ENCODE measurements at regions not wholly inside any gene's neighbourhood (a gene's known extent, or its start where the extent isn't known, plus 50 kb on each side); places are given as distances from the start of the nearest gene placed in this dataset.

- Histone ChIP-seq H3K9me3 (ENCODE audit: insufficient read depth, low read length) (no peaks in the 10 kb centered on the region), H3K36me3 (ENCODE audit: low read length) (no peaks in the 10 kb centered on the region), H3F3A (ENCODE audit: insufficient read depth) (no peaks in the 10 kb centered on the region), H3K9me2 (replicated peaks; ENCODE audit: insufficient read depth, low read length) (no peaks in the 10 kb centered on the region), H3K9ac (ENCODE audit: low read length) (no peak overlapping the region), H3K27me3 (ENCODE audit: low read length) (no peaks in the 10 kb centered on the region), H3K4me2 (ENCODE audit: low read depth, low read length, poor library complexity, severe bottlenecking) (no peak overlapping the region), H3K4me3 (ENCODE audit: insufficient read depth, low read length, poor library complexity, severe bottlenecking) (no peak overlapping the region), H2AFZ (ENCODE audit: low read depth, low read length, severe bottlenecking) (peak overlapping the region; percentile 82), H3K79me2 (ENCODE audit: insufficient read depth, low read length) (no peaks in the 10 kb centered on the region), H4K20me1 (ENCODE audit: low read depth, low read length) (no peaks in the 10 kb centered on the region), H3K27ac (ENCODE audit: low read depth, low read length) (no peak overlapping the region)
- TF ChIP-seq CTCF (IDR thresholded peaks at IDR 0.05; ENCODE audit: insufficient read depth, low read length, poor library complexity, severe bottlenecking) (peak; percentile 15), EZH2phosphoT487 (conservative IDR thresholded peaks at IDR 0.05; ENCODE audit: low read length) (no peak)
Measured at GRCh38 chr13:69579351-69579750, 528.3 kb upstream of the ATXN8OS start.

- no peak overlapping the region for H3K9ac ChIP-seq (ENCODE audit: low read length)
- H3K9me3 ChIP-seq (ENCODE audit: insufficient read depth, low read length), result no peaks in the 10 kb centered on the region
- no peaks in the 10 kb centered on the region for H3K9me2 ChIP-seq (replicated peaks; ENCODE audit: insufficient read depth, low read length)
- H4K20me1 ChIP-seq (ENCODE audit: low read depth, low read length), result no peaks in the 10 kb centered on the region
- no peak overlapping the region for H3K27ac ChIP-seq (ENCODE audit: low read depth, low read length)
- no peak overlapping the region for H3K4me2 ChIP-seq (ENCODE audit: low read depth, low read length, poor library complexity, severe bottlenecking)
- peak overlapping the region; percentile 45 for H2AFZ ChIP-seq (ENCODE audit: low read depth, low read length, severe bottlenecking)
- H3K27me3 ChIP-seq (ENCODE audit: low read length), result no peaks in the 10 kb centered on the region
- H3K79me2 ChIP-seq (ENCODE audit: insufficient read depth, low read length), result no peaks in the 10 kb centered on the region
- TF ChIP-seq CTCF (IDR thresholded peaks at IDR 0.05; ENCODE audit: insufficient read depth, low read length, poor library complexity, severe bottlenecking) (no peak), EZH2phosphoT487 (conservative IDR thresholded peaks at IDR 0.05; ENCODE audit: low read length) (no peak)
- no peak overlapping the region for H3K4me3 ChIP-seq (ENCODE audit: insufficient read depth, low read length, poor library complexity, severe bottlenecking)
- H3F3A ChIP-seq (ENCODE audit: insufficient read depth), result no peaks in the 10 kb centered on the region
- H3K36me3 ChIP-seq (ENCODE audit: low read length), result no peaks in the 10 kb centered on the region
Measured at GRCh38 chr13:69571606-69572323, 535.9 kb upstream of the ATXN8OS start.

- Histone ChIP-seq H4K20me1 (ENCODE audit: low read depth, low read length) (no peaks in the 10 kb centered on the region), H2AFZ (ENCODE audit: low read depth, low read length, severe bottlenecking) (no peak overlapping the region), H3K4me3 (ENCODE audit: insufficient read depth, low read length, poor library complexity, severe bottlenecking) (no peak overlapping the region), H3K9me2 (replicated peaks; ENCODE audit: insufficient read depth, low read length) (no peaks in the 10 kb centered on the region), H3K79me2 (ENCODE audit: insufficient read depth, low read length) (no peaks in the 10 kb centered on the region), H3K27me3 (ENCODE audit: low read length) (no peaks in the 10 kb centered on the region), H3K27ac (ENCODE audit: low read depth, low read length) (no peak overlapping the region), H3K4me2 (ENCODE audit: low read depth, low read length, poor library complexity, severe bottlenecking) (no peak overlapping the region), H3K9me3 (ENCODE audit: insufficient read depth, low read length) (no peaks in the 10 kb centered on the region), H3K9ac (ENCODE audit: low read length) (no peak overlapping the region), H3F3A (ENCODE audit: insufficient read depth) (no peaks in the 10 kb centered on the region), H3K36me3 (ENCODE audit: low read length) (no peaks in the 10 kb centered on the region)
- TF ChIP-seq CTCF (IDR thresholded peaks at IDR 0.05; ENCODE audit: insufficient read depth, low read length, poor library complexity, severe bottlenecking), result no peak
- no peak for TF ChIP-seq EZH2phosphoT487 (conservative IDR thresholded peaks at IDR 0.05; ENCODE audit: low read length)
Measured at GRCh38 chr13:69567514-69567913, 540.1 kb upstream of the ATXN8OS start.
